ENCODE measurements at regions not wholly inside any gene's neighbourhood (a gene's known extent, or its start where the extent isn't known, plus 50 kb on each side); places are given as distances from the start of the nearest gene placed in this dataset.
"Not testable (repeated sequence)": the region's sequence is repeated elsewhere in the genome, so short reads cannot be mapped to it uniquely, and the experiment has no call there.

DNA sequence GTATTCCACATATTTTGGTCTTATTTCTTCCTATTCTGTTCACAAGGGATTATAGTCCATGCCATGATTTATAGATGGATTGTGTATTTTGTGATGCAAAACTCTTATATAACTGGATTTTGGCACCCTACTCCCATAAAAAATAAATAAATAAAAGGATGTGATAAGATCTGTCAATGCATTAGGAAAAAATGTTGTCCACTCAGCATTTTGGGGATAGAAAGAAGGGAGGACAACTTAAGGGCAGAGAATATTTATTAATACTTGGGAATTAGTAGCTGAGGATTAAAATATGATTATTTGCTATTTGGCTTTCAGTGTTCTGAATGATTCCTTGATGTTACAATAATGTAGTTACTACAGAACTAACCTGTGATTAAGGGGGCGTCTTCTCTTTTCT lies 682.6 kb downstream of the ZBBX start:
- Histone ChIP-seq H3K27ac (ENCODE audit: low read depth, low read length) (no peak overlapping the region), H3K27me3 (ENCODE audit: control insufficient read depth, insufficient read depth, low read length) (no peaks in the 10 kb centered on the region), H3K4me3 (ENCODE audit: low read depth, low read length) (no peak overlapping the region), H3K9me3 (ENCODE audit: control insufficient read depth, insufficient read depth, low read length) (no peaks in the 10 kb centered on the region)
- ChIA-PET CTCF (no interaction called here), POLR2A (no interaction called here)
- TF ChIP-seq CTCF (IDR thresholded peaks at IDR 0.05; ENCODE audit: low read depth, low read length) = no peak
- no peak for DNase-seq (ENCODE audit: low read depth, low spot score)

DNA sequence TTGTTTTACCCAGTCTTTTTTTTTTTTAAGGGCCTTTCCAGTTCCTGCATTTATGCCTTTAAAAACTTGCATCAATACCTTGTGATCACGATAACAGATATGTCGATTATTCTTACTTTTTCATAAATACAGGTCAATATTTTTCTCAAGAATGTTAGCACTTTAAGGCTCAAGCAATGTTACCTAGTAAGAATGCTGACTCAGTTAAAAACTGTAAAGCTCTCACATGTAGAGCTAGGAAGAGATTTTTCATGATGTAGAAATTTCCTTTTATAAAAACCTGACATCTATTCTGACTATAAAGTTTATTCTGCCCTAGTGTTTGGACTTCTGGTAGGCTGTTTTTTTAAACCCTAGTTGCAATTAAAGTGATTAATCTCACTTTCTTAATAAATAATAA lies 684.0 kb downstream of the ZBBX start:
- Histone ChIP-seq H3K27me3 (ENCODE audit: control insufficient read depth, insufficient read depth, low read length) (no peaks in the 10 kb centered on the region), H3K27ac (ENCODE audit: low read depth, low read length) (no peak overlapping the region), H3K4me3 (ENCODE audit: low read depth, low read length) (no peak overlapping the region), H3K9me3 (ENCODE audit: control insufficient read depth, insufficient read depth, low read length) (no peaks in the 10 kb centered on the region)
- no peak for TF ChIP-seq CTCF (IDR thresholded peaks at IDR 0.05; ENCODE audit: low read depth, low read length)
- no peak for DNase-seq (ENCODE audit: low read depth, low spot score)
- POLR2A ChIA-PET = no interaction called here
- CTCF ChIA-PET = no interaction called here

- POLR2A ChIA-PET = no interaction called here
- TF ChIP-seq CTCF (IDR thresholded peaks at IDR 0.05; ENCODE audit: low read depth, low read length) = no peak
- DNase-seq (ENCODE audit: low read depth, low spot score) = no peak
- CTCF ChIA-PET = no interaction called here
- H3K9me3 ChIP-seq (ENCODE audit: control insufficient read depth, insufficient read depth, low read length) = no peaks in the 10 kb centered on the region
- H3K27me3 ChIP-seq (ENCODE audit: control insufficient read depth, insufficient read depth, low read length) = no peaks in the 10 kb centered on the region
- no peak overlapping the region for H3K4me3 ChIP-seq (ENCODE audit: low read depth, low read length)
- no peak overlapping the region for H3K27ac ChIP-seq (ENCODE audit: low read depth, low read length)
Measured at GRCh38 chr3:166688665-166689064, 691.4 kb downstream of the ZBBX start.

DNA sequence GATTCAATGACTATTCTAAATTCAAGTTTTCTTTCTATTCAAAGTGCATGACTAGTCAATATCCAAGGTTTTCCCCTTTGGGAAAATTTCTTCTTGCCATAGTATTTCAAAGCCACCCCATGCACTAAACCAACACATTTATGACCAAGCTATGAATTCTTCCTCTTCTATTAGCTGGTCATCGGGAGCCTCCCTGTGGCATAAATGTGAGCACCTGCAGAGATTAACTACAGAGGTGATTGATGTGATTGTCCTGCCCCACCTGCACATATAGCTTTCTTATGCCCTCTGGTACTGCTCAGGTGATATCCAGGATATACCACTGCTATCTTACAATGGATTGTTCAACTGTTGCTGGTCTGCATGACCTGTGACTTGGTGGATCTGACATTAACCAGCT lies 694.9 kb downstream of the ZBBX start:
- ChIA-PET POLR2A (no interaction called here), CTCF (no interaction called here)
- DNase-seq (ENCODE audit: low read depth, low spot score) = no peak
- Histone ChIP-seq H3K4me3 (ENCODE audit: low read depth, low read length) (no peak overlapping the region), H3K27ac (ENCODE audit: low read depth, low read length) (no peak overlapping the region), H3K27me3 (ENCODE audit: control insufficient read depth, insufficient read depth, low read length) (no peaks in the 10 kb centered on the region), H3K9me3 (ENCODE audit: control insufficient read depth, insufficient read depth, low read length) (no peaks in the 10 kb centered on the region)
- TF ChIP-seq CTCF (IDR thresholded peaks at IDR 0.05; ENCODE audit: low read depth, low read length) = no peak

- CTCF ChIA-PET; H3K27ac ChIP-seq (ENCODE audit: low read depth, low read length): not testable (repeated sequence)
Measured at GRCh38 chr3:166684077-166684476, 696.0 kb downstream of the ZBBX start.

DNA sequence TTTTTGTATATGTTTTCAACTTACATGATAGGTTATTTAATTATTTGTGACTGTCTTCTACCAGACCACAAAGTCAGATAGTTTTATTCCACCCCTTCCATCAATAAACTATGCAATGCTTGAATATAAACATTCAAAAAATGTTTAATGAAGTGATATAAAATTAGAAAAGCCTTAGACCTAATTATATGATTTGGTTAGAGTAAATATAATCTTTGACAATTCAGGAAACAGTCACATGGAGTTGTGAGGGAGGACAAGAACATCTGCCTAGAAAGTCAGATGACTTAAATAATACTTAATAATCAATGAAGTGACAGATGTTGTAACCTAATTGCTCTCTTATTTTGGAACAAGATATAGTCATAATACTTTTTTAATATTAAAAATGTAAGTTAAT lies 710.3 kb downstream of the ZBBX start:
- POLR2A ChIA-PET = no interaction called here
- no peak for DNase-seq (ENCODE audit: low read depth, low spot score)
- Histone ChIP-seq H3K27me3 (ENCODE audit: control insufficient read depth, insufficient read depth, low read length) (no peaks in the 10 kb centered on the region), H3K4me3 (ENCODE audit: low read depth, low read length) (no peak overlapping the region), H3K27ac (ENCODE audit: low read depth, low read length) (no peak overlapping the region), H3K9me3 (ENCODE audit: control insufficient read depth, insufficient read depth, low read length) (no peaks in the 10 kb centered on the region)
- CTCF ChIA-PET = no interaction called here
- TF ChIP-seq CTCF (IDR thresholded peaks at IDR 0.05; ENCODE audit: low read depth, low read length) = no peak

More at GRCh38 chr3:166684077-166684476, 696.0 kb downstream of the ZBBX start:
- POLR2A ChIA-PET; H3K9me3 ChIP-seq (ENCODE audit: control insufficient read depth, insufficient read depth, low read length); H3K4me3 ChIP-seq (ENCODE audit: low read depth, low read length); H3K27me3 ChIP-seq (ENCODE audit: control insufficient read depth, insufficient read depth, low read length); DNase-seq (ENCODE audit: low read depth, low spot score): not testable (repeated sequence)

Data from AG04450 (cell line).